ENCODE measurements at regions not wholly inside any gene's neighbourhood (a gene's known extent, or its start where the extent isn't known, plus 50 kb on each side); places are given as distances from the start of the nearest gene placed in this dataset.

DNA sequence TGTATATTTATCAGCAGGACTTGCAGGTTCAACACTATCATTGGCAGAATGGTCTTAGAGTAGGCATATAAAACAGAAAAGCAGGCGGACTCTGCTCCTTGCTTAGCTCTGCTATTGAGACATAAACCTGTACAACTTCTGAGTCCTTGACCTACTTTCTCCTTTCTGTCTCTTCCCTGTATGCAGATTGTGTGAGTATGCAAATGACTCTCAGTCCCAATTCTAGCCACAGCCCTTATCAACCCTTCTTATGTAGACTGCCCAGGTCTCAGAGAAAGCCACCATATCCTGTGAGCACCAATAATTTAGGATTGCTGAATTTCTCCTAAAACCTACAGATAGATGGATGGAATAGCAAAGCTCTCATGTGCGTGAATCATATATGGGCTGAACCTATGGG is 367.6 kb upstream of the DDI1 start:
- no peak overlapping the region for H3K4me3 ChIP-seq (ENCODE audit: low read depth, low read length)

DNA sequence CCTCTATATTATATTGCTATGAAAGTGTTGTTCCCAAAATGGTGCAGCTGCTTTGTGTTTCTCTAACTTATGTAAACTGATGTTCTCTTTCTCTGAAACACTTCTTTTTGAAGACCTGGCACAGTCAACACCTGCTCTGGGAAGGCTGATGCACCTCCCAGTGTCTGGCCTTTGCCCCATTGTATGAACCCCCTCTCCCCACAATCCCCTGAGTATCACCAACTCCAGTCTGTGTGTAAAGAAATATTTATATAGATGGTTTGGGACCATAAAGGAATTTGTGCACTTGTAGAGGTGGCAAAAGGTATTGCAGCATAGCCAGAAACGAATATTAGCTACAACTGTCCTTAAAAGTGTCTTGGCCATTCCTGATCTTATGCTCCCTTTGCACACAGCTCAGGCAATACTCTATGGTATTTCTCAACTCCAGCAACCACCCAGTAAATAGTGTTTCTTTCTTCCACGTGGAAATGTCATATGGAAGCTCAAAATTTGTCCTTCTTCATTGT is 365.2 kb upstream of the DDI1 start:
- H3K4me3 ChIP-seq (ENCODE audit: low read depth, low read length): no peak overlapping the region
- DNase-seq (ENCODE audit: low read depth): no peak
- TF ChIP-seq CTCF (IDR thresholded peaks at IDR 0.05; ENCODE audit: control insufficient read depth, extremely low read depth, insufficient read depth): no peak

More for the DNA sequence above, 367.6 kb upstream of the DDI1 start:
- no peak for TF ChIP-seq CTCF (IDR thresholded peaks at IDR 0.05; ENCODE audit: control insufficient read depth, extremely low read depth, insufficient read depth)
- no peak for DNase-seq (ENCODE audit: low read depth)

DNA sequence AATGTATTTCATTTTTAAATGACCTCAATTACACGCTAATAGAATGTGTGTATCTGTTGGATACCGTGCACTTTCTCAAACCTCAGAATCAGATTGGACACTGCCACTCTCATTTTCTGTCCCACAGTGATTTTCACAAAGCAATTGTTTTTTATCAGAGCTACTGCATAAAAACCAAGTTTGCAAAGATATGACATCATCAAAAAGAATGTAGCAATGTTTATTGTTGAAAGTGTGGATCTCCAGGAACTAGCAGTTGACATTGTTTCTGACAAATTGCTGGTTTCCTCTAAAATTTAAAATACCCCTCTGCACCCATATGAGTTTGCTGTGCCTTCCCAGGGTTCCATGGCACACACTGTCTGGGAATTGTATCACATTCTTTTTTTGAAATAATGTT is 362.7 kb upstream of the DDI1 start:
- no peak for DNase-seq (ENCODE audit: low read depth)
- no peak overlapping the region for H3K4me3 ChIP-seq (ENCODE audit: low read depth, low read length)
- TF ChIP-seq CTCF (IDR thresholded peaks at IDR 0.05; ENCODE audit: control insufficient read depth, extremely low read depth, insufficient read depth): no peak

GRCh38 chr11:103676413-103676812 is 360.0 kb upstream of the DDI1 start:
- DNase-seq (ENCODE audit: low read depth): no peak
- no peak for TF ChIP-seq CTCF (IDR thresholded peaks at IDR 0.05; ENCODE audit: control insufficient read depth, extremely low read depth, insufficient read depth)
- no peak overlapping the region for H3K4me3 ChIP-seq (ENCODE audit: low read depth, low read length)

GRCh38 chr11:103680826-103681225 is 355.6 kb upstream of the DDI1 start:
- H3K4me3 ChIP-seq (ENCODE audit: low read depth, low read length): no peak overlapping the region
- no peak for DNase-seq (ENCODE audit: low read depth)
- no peak for TF ChIP-seq CTCF (IDR thresholded peaks at IDR 0.05; ENCODE audit: control insufficient read depth, extremely low read depth, insufficient read depth)

DNA sequence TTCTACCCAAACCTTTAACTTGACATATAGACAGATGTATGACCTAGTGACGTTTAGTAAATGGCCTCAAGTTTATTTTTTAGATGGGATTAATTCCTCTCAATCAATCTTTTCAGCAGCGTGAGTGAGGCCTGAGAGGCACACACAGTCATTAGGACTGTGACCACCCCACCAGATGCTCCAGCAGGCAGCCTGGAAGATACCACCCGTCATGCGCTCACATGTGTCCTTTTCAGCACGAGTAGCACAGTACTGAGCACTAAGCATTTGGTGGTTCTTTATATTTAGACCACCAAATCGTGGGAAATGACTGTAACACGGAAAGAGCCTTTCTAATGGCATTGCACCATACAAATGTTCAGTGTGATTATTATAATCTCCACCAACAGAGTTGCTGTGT is 354.6 kb upstream of the DDI1 start:
- H3K4me3 ChIP-seq (ENCODE audit: low read depth, low read length): no peak overlapping the region
- TF ChIP-seq CTCF (IDR thresholded peaks at IDR 0.05; ENCODE audit: control insufficient read depth, extremely low read depth, insufficient read depth): no peak
- no peak for DNase-seq (ENCODE audit: low read depth)
